ENCODE measurements at regions not wholly inside any gene's neighbourhood (a gene's known extent, or its start where the extent isn't known, plus 50 kb on each side); places are given as distances from the start of the nearest gene placed in this dataset.

DNA sequence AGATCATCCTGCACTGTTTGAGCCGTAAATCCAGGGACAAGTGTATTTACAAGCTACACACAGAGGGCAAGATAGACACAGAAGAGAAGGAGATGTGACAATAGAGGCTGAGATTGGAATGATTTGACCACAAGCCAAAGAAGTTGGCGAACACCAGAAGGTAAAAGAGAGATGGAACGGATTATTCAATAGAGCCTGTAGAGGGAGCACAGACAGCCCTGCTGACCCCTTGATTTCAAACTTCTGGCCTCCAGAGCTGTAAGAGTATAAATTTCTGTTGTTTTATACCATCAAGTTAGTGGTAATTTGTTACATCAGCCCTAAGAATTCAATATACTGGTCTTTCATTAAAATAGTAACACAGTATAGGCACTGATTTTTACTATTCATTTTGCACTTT, 447.8 kb downstream of the FAT4 start:
- Histone ChIP-seq H3K27me3 (ENCODE audit: control insufficient read depth in 1 of 2, insufficient read depth in 2 of 2, low read length in 2 of 2) (no peaks in the 10 kb centered on the region), H3K36me3 (replicated peaks in 1 of 2; ENCODE audit: control insufficient read depth in 1 of 2, insufficient read depth in 2 of 2, low read length in 2 of 2) (no peaks in the 10 kb centered on the region), H3K4me1 (ENCODE audit: insufficient read depth, low read length) (no peaks in the 10 kb centered on the region), H3K27ac (ENCODE audit: extremely low read length, insufficient read depth, low read length) (no peak overlapping the region), H4K20me1 (ENCODE audit: insufficient read depth, low read length) (no peaks in the 10 kb centered on the region), H3K9me3 (ENCODE audit: low read length) (no peaks in the 10 kb centered on the region), H3K4me2 (ENCODE audit: low read depth, low read length) (no peak overlapping the region), H3K9ac (ENCODE audit: insufficient read depth, low read depth, low read length) (no peak overlapping the region), H3K79me2 (ENCODE audit: insufficient read depth, low read length) (no peaks in the 10 kb centered on the region), H3K4me3 (replicated peaks in 1 of 3; ENCODE audit: insufficient read depth in 1 of 3, low read depth in 2 of 3, low read length in 3 of 3) (no peak overlapping the region), H2AFZ (ENCODE audit: low read length) (no peak overlapping the region)
- no peak for DNase-seq (ENCODE audit: low spot score)
- FAIRE-seq = no peak
- intact Hi-C loops (cut with micrococcal nuclease; ENCODE audit: unreplicated experiment) = loop anchor here (5.0 kb wide), 1 partner anchor 1640 kb away; no protein-coding TSS in a partner anchor
- TF ChIP-seq MLLT10 (CRISPR knock-in tag; IDR thresholded peaks at IDR 0.05) (no peak), NR2F6 (IDR thresholded peaks at IDR 0.05) (no peak), NR2F6 (CRISPR knock-in tag; IDR thresholded peaks at IDR 0.05) (no peak), GABPA (IDR thresholded peaks at IDR 0.05; ENCODE audit: low read depth, low read length) (no peak), GABPA (CRISPR knock-in tag; IDR thresholded peaks at IDR 0.05; ENCODE audit: low read depth) (no peak), NCOR1 (IDR thresholded peaks at IDR 0.05; ENCODE audit: borderline replicate concordance, low read length) (no peak), ZFP36 (IDR thresholded peaks at IDR 0.05; ENCODE audit: borderline replicate concordance, low read depth, low read length, partially characterized antibody) (no peak), ZBTB7A (CRISPR knock-in tag; IDR thresholded peaks at IDR 0.05) (no peak), SP5 (CRISPR knock-in tag; IDR thresholded peaks at IDR 0.05; ENCODE audit: borderline replicate concordance, low read depth) (no peak), SOX6 (IDR thresholded peaks at IDR 0.05) (no peak), SOX6 (CRISPR knock-in tag; IDR thresholded peaks at IDR 0.05) (no peak)
- TF ChIP-seq, protein P1, sequence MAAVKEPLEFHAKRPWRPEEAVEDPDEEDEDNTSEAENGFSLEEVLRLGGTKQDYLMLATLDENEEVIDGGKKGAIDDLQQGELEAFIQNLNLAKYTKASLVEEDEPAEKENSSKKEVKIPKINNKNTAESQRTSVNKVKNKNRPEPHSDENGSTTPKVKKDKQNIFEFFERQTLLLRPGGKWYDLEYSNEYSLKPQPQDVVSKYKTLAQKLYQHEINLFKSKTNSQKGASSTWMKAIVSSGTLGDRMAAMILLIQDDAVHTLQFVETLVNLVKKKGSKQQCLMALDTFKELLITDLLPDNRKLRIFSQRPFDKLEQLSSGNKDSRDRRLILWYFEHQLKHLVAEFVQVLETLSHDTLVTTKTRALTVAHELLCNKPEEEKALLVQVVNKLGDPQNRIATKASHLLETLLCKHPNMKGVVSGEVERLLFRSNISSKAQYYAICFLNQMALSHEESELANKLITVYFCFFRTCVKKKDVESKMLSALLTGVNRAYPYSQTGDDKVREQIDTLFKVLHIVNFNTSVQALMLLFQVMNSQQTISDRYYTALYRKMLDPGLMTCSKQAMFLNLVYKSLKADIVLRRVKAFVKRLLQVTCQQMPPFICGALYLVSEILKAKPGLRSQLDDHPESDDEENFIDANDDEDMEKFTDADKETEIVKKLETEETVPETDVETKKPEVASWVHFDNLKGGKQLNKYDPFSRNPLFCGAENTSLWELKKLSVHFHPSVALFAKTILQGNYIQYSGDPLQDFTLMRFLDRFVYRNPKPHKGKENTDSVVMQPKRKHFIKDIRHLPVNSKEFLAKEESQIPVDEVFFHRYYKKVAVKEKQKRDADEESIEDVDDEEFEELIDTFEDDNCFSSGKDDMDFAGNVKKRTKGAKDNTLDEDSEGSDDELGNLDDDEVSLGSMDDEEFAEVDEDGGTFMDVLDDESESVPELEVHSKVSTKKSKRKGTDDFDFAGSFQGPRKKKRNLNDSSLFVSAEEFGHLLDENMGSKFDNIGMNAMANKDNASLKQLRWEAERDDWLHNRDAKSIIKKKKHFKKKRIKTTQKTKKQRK (IDR thresholded peaks at IDR 0.05; ENCODE audit: low read length) = no peak
- peak; percentile 33; the same call in 1 of the 3 replicates for ATAC-seq
- ChIA-PET POLR2A (no interaction called here), CTCF (ENCODE audit: low intra/inter-chr PET ratio, low total read pairs) (no interaction called here)
- BruUV-seq (replicated peaks) = no TSS peak
- in situ Hi-C loops (cut with HindIII; ENCODE audit: extremely low pct_ligation_motif_present, low pct_unique_long_range_greater_than_20kb) = no loop called here
- WGBS (ENCODE audit: low lambda C conversion rate) = 3% methylated on average over 3 of the region's 3 CpGs
